Esophagus muscularis mucosa (tissue), 3 donors: ENCODE measurements at regions not wholly inside any gene's neighbourhood (a gene's known extent, or its start where the extent isn't known, plus 50 kb on each side); places are given as distances from the start of the nearest gene placed in this dataset.

Experiments
- POLR2A ChIP-seq: fragments of 450-650 bp; IDR thresholded peaks from one replicate; pipeline ENCODE4 v1.6.1; 2017; ENCODE audit warnings: antibody characterized with exemption, moderate library complexity, mild to moderate bottlenecking, low read depth
- TF ChIP-seq, protein P1 (sequence below), 3 experiments: fragments of 200-600 bp in 2 of 3; fragments of 450-650 bp in 1 of 3; sonication (generic) in 2 of 3; IDR thresholded peaks; one replicate each; pipeline ENCODE4 v1.5.1; 2017 to 2019; ENCODE audit warnings: antibody characterized with exemption in 3 of 3, mild to moderate bottlenecking in 2 of 3, moderate library complexity in 1 of 3

GRCh38 chr6:168885751-168886742 is 367.6 kb downstream of the THBS2 start:
- TF ChIP-seq, protein P1, sequence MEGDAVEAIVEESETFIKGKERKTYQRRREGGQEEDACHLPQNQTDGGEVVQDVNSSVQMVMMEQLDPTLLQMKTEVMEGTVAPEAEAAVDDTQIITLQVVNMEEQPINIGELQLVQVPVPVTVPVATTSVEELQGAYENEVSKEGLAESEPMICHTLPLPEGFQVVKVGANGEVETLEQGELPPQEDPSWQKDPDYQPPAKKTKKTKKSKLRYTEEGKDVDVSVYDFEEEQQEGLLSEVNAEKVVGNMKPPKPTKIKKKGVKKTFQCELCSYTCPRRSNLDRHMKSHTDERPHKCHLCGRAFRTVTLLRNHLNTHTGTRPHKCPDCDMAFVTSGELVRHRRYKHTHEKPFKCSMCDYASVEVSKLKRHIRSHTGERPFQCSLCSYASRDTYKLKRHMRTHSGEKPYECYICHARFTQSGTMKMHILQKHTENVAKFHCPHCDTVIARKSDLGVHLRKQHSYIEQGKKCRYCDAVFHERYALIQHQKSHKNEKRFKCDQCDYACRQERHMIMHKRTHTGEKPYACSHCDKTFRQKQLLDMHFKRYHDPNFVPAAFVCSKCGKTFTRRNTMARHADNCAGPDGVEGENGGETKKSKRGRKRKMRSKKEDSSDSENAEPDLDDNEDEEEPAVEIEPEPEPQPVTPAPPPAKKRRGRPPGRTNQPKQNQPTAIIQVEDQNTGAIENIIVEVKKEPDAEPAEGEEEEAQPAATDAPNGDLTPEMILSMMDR (IDR thresholded peaks at IDR 0.05) = no peak
- TF ChIP-seq POLR2A = no peak
